OCI-LY7 (cell line): ENCODE measurements at regions not wholly inside any gene's neighbourhood (a gene's known extent, or its start where the extent isn't known, plus 50 kb on each side); places are given as distances from the start of the nearest gene placed in this dataset.
"Not testable (repeated sequence)": the region's sequence is repeated elsewhere in the genome, so short reads cannot be mapped to it uniquely, and the experiment has no call there.

Experiments
- BruUV-seq: library from RNA; stranded (reverse); fragments of 400-500 nt; replicated peaks from 2 replicates; lab custom pipeline; 2021; lab: Mats Ljungman, UMichigan
- CTCF ChIA-PET: fragments of 300-600 bp; sonication (Branson Sonifier 250); formaldehyde crosslinking; loops from one replicate; lab custom pipeline; 2022; ENCODE audit warnings: antibody characterized with exemption; ENCODE audit not compliant: unreplicated experiment; lab: Charles Lee
- POLR2A ChIA-PET: fragments of 300-600 bp; sonication (Branson Sonifier 250); formaldehyde crosslinking; loops from one replicate; lab custom pipeline; 2022; ENCODE audit warnings: antibody characterized with exemption; lab: Charles Lee
- DNase-seq: peaks from one replicate; pipeline ENCODE4 v3.0.0-alpha.2; 2015; ENCODE audit warnings: low spot score
- H2AFZ ChIP-seq: fragments of 200-600 bp; sonication (generic), shearing (Covaris generic); 2 replicates; pipeline ENCODE4 v1.6.1; 2014; ENCODE audit warnings: mild to moderate bottlenecking, antibody characterized with exemption, low read length, moderate library complexity
- H3K27ac ChIP-seq: fragments of 200-600 bp; sonication (generic); 2 replicates; pipeline ENCODE4 v1.5.1; 2014; ENCODE audit warnings: mixed run types, low read depth, mild to moderate bottlenecking, moderate library complexity, low read length, inconsistent platforms; ENCODE audit not compliant: poor library complexity, severe bottlenecking
- H3K36me3 ChIP-seq: fragments of 200-600 bp; sonication (generic); 2 replicates; pipeline ENCODE4 v1.6.1; 2014; ENCODE audit warnings: mild to moderate bottlenecking, antibody characterized with exemption, low read length, moderate library complexity, mixed read lengths; ENCODE audit not compliant: insufficient read depth
- H3K4me1 ChIP-seq: fragments of 200-600 bp; sonication (generic); 2 replicates; pipeline ENCODE4 v1.5.1; 2014; ENCODE audit warnings: mild to moderate bottlenecking, low read length; ENCODE audit not compliant: insufficient read depth, poor library complexity, severe bottlenecking
- H3K4me2 ChIP-seq: fragments of 200-600 bp; sonication (generic); 2 replicates; pipeline ENCODE4 v1.6.1; 2014; ENCODE audit warnings: mild to moderate bottlenecking, low read length
- H3K4me3 ChIP-seq: fragments of 200-600 bp; sonication (generic); 2 replicates; pipeline ENCODE4 v1.5.1; 2014; ENCODE audit warnings: mild to moderate bottlenecking, low read depth, low read length; ENCODE audit not compliant: poor library complexity, severe bottlenecking
- H3K79me2 ChIP-seq: fragments of 200-600 bp; sonication (generic); 2 replicates; pipeline ENCODE4 v1.6.1; 2016; ENCODE audit warnings: low read depth, mild to moderate bottlenecking, low read length, moderate library complexity, mixed read lengths; ENCODE audit not compliant: insufficient read depth
- H3K9me2 ChIP-seq: fragments of 200-600 bp; sonication (generic); 2 replicates; pipeline ENCODE4 v1.6.1; 2016; ENCODE audit warnings: mild to moderate bottlenecking, low read length, mixed read lengths; ENCODE audit not compliant: insufficient read depth
- H3K9me3 ChIP-seq: fragments of 200-600 bp; sonication (generic); 2 replicates; pipeline ENCODE4 v1.6.1; 2014; ENCODE audit warnings: mild to moderate bottlenecking, mixed run types, low read length, mixed read lengths
- H4K20me1 ChIP-seq: fragments of 200-600 bp; sonication (generic); 2 replicates; pipeline ENCODE4 v1.6.1; 2014; ENCODE audit warnings: mild to moderate bottlenecking, antibody characterized with exemption, low read length, moderate library complexity, mixed read lengths; ENCODE audit not compliant: insufficient read depth
- CTCF ChIP-seq: fragments of 200-600 bp; sonication (generic); conservative IDR thresholded peaks from 2 replicates; pipeline ENCODE4 v1.5.1; 2014; ENCODE audit warnings: mild to moderate bottlenecking, antibody characterized with exemption, low read length, moderate library complexity, mixed read lengths
- EZH2phosphoT487 ChIP-seq: fragments of 200-600 bp; sonication (generic); IDR thresholded peaks from 2 replicates; pipeline ENCODE4 v1.6.1; 2018; ENCODE audit warnings: low read depth, borderline replicate concordance, mild to moderate bottlenecking, mixed run types, antibody characterized with exemption, low read length, moderate library complexity, mixed read lengths
- intact Hi-C: fragments of 100-400 bp; cut with micrococcal nuclease; formaldehyde crosslinking; loops from one replicate; pipeline ENCODE4 v1.10.0; 2022; ENCODE audit not compliant: unreplicated experiment

GRCh38 chr1:70727886-70728489 lies 316.9 kb downstream of the CTH start:
- ChIA-PET POLR2A (no interaction called here), CTCF (no interaction called here)
- H3K4me2 ChIP-seq = no peak overlapping the region
- no peak overlapping the region for H3K4me3 ChIP-seq
- no TSS peak for BruUV-seq
- no peak overlapping the region for H2AFZ ChIP-seq
- no peaks in the 10 kb centered on the region for H3K4me1 ChIP-seq
- no peaks in the 10 kb centered on the region for H3K79me2 ChIP-seq
- H3K9me3 ChIP-seq = no peaks in the 10 kb centered on the region
- intact Hi-C loops = no loop called here
- no peaks in the 10 kb centered on the region for H3K9me2 ChIP-seq
- DNase-seq = no peak
- H4K20me1 ChIP-seq = no peaks in the 10 kb centered on the region
- no peak overlapping the region for H3K27ac ChIP-seq
- no peak for TF ChIP-seq EZH2phosphoT487
- no peak for TF ChIP-seq CTCF
- H3K36me3 ChIP-seq = no peaks in the 10 kb centered on the region

GRCh38 chr1:70736518-70736917 lies 311.1 kb downstream of the PTGER3 start:
- POLR2A ChIA-PET, CTCF ChIA-PET, H3K9me2 ChIP-seq, H4K20me1 ChIP-seq, DNase-seq, H2AFZ ChIP-seq, H3K36me3 ChIP-seq, H3K27ac ChIP-seq, intact Hi-C loops, H3K4me2 ChIP-seq, H3K79me2 ChIP-seq, H3K4me3 ChIP-seq, H3K4me1 ChIP-seq, BruUV-seq, H3K9me3 ChIP-seq: not testable (repeated sequence)

GRCh38 chr1:70737125-70737524 lies 310.5 kb downstream of the PTGER3 start:
- no peak for TF ChIP-seq CTCF
- TF ChIP-seq EZH2phosphoT487 = no peak
- BruUV-seq = no TSS peak
- H2AFZ ChIP-seq = no peak overlapping the region
- CTCF ChIA-PET = no interaction called here
- H3K27ac ChIP-seq = no peak overlapping the region
- intact Hi-C loops = no loop called here
- H3K4me3 ChIP-seq = no peak overlapping the region
- no peak for DNase-seq
- POLR2A ChIA-PET = no interaction called here
- no peaks in the 10 kb centered on the region for H3K4me1 ChIP-seq
- no peak overlapping the region for H3K4me2 ChIP-seq
- no peaks in the 10 kb centered on the region for H4K20me1 ChIP-seq
- no peaks in the 10 kb centered on the region for H3K36me3 ChIP-seq
- H3K9me2 ChIP-seq = no peaks in the 10 kb centered on the region
- H3K79me2 ChIP-seq = no peaks in the 10 kb centered on the region
- H3K9me3 ChIP-seq = no peaks in the 10 kb centered on the region
